LHCN-M2 (cell line): ENCODE measurements at regions not wholly inside any gene's neighbourhood (a gene's known extent, or its start where the extent isn't known, plus 50 kb on each side); places are given as distances from the start of the nearest gene placed in this dataset.
A peak's percentile ranks its signal among the peaks of the same experiment; 100 is the strongest.

ENCODE experiments used
- DNase-seq: peaks from one replicate; pipeline ENCODE4 v3.0.0-alpha.2; 2012; ENCODE audit warnings: low read depth

DNA sequence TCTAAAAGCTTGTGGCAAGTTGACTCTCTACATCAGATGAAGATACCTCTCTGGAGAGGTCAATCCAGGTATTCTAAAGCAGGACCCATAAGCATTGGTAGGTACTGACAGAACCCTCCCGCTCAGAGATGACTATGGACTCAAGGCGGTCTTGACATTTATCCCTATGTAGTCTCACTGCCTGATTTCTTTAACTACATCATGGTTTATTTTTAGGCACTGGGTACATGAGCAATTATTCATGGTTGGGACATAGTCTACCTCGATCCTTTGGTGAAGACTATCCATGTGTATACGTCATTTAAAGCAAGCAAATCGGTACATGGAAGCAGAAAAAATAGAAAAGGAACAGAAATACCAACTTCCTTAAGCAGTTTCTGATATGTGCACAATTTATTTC, 136.2 kb upstream of the TAB2 start:
- DNase-seq, result no peak

DNA sequence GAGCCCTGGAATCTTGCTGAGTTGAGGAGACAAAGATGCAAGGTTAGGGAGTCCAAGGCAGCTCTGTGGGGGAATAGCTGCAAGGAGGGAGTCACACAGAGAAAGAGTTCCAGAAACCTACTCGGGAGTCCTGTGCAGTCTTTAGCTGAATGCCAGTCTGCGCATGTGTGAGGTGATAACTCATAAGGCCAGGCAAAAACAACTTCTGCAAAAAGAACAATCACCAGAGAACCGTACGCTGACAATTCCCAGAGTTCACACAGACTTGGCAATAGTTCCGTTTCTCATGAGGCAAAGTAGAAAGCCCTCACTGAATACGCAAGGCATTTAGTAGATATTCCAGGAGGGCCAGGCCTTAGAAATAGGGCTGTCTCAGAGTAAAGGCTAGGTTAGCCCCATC, 135.2 kb upstream of the TAB2 start:
- no peak for DNase-seq

DNA sequence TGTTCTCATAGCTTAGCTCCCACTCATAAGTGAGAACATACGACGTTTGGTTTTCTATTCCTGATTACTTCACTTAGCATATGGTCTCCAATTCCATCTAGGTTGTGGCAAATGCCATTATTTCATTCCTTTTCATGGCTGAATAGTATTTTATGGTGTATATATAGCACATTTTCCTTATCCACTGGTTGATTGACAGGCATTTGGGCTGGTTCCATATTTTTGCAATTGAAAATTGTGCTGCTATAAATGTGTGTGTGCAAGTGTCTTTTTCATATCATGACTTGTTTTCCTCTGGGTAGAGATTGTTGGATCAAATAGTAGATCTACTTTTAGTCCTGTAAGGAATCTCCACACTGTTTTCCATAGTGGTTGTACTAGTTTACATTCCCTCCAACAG, 133.0 kb upstream of the TAB2 start:
- DNase-seq, result no peak

DNA sequence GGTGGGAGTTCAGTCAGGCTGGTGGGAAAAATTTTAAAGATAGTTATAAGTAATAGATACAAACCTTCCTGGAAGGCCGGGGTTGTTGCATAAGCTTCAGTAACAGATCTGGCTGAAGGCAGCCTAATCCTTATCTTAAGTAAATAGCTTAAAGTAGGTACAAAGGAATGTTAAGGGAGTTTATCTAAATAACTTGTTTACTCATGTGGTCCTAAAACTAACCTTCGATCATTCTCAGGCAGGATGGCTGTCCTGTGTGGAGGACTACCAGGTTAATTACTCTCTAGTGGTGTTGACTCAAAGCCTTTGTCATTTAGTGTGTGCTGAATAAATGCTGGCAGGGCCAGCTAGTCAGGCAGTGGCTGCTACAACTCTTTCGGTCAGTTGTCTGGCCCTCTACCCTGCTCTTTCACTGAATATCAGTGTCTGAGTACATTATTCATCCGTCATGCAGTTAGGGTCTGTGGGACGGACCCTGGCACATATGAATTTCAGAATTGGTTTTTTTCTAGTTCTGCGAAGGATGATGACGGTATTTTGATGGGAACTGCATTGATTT, 131.6 kb upstream of the TAB2 start:
- no peak for DNase-seq

DNA sequence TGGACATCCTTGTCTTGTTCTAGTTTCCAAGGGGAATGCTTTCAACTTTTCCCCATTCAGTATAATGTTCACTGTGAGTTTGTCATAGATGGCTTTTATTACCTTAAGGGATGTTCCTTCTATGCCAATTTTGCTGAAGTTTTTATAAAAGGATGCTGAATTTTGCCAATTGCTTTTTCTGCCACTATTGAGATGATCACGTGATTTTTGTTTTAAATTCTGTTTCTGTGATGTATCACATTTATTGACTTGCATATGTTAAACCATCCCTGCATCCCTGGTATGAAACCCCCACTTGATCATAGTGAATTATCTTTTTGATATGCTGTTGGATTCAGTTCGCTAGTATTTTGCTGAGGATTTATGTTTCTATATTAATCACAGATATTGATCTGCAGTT, 130.6 kb upstream of the TAB2 start:
- DNase-seq, result no peak

DNA sequence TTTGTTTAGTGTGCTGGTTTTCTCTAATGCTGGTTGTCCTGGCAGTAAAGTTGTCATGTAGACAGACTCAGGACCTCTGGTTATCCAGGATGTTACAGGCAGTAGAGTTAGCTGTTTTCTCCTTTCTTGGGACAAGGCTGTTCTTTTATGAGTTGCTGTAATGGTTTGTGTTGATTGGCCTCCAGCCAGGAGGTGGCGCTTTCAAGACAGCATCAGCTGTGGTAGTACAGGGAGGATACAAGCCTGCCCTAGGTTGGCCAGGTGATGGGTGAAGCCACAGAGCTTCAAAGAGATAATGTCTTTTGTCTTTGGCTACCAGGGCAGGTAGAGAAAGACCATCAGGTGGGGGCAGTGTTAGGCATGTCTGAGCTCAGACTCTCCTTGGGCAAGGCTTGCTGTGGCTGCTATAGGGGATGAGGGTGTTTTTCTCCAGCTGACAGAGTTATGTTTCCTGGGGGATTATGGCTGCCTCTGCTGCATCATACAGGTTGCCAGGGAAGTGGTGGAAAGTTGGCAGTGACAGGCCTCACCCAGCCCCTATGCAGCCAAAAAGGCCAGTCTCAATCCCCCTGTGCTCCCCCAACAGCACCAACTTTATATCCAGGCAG, 127.2 kb upstream of the TAB2 start:
- DNase-seq, result peak; percentile 31

DNA sequence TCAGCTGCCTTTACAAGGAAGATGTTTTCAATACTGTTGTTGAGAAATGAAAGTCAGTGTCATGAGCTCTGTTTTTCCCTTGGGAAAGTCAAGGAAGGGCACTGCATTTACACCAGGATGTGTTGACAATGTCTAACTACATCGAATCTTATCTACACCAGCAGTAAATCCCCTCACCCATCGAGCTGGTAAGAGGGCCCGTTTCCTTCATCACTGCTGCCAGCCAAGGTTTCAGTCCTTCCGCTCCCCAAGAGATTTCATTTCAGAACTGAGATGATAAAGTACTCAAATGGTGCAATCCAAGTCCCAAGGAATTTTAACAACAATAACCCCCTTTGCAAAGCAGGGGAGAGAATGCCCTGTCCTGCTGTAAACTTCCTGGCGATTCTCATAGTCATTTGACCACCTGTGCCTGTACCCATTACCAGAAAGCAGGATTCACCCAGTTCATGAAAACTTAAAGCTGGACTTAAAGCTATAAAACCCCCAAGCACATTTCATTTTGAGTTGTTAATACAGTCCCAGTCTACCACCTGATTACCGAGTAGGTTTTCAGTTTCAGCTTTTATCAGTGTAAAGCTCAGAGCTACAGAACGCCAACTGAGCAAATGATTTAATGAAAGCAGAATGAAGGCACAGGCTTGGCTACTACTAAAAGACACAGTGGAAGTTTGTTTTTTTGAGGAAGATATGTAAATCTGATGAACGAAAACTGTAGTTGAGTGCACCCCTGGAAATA, 122.5 kb upstream of the TAB2 start:
- no peak for DNase-seq

DNA sequence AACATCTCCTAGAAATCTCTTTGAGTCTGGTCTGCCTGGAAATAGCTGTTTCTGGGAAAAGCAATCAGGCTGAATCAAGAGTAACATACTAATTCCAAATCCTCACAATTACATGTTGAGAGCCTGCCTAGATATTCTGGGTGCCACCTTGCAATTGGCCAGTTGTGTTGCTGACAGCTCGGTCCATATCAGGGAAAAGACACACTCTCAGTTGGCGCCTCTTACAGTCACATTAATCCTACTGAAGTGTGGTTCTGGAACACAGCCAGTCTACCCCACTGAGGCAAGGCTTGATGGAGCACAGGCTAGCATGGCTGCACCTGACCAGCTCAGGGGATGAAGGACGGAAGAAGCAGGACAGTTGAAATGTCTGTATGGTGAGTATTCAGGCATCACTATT, 121.4 kb upstream of the TAB2 start:
- DNase-seq, result no peak

DNA sequence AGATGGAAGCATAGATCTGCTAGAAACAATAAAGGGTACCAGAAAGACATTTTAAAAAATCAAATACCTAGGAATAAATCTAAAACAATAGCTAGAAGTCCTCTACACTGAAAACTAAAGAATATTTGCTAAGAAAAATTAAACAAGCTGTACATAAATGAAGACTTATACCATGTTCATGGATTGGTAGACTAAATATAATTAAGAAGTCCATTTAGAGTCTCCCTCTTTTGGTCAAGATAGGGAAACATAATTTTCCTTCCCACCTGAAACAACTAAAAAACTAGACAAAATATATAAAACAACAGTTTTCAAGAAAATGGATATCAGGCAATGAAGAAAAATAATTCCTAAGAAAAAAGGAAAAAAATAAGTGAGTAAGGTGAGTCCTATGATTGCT, 120.0 kb upstream of the TAB2 start:
- DNase-seq, result no peak

DNA sequence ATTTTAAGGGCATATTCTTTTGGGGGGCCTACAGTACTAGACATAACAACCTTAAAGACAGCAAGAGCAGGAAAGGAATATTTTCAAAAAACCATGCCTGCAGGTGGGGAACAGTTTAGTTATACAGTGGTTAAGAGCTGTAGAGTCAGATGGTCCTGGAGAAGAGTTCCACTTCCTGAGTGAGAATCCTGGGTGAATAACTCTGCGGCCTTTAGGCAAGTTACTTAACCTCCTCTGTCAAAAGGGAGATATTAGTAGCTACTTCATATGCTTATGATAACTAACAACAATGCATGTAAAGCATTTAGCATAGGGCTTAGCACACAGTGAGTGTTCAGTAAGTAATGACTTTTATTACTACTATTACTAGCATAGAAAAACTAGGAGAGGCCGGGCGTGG, 119.2 kb upstream of the TAB2 start:
- no peak for DNase-seq

DNA sequence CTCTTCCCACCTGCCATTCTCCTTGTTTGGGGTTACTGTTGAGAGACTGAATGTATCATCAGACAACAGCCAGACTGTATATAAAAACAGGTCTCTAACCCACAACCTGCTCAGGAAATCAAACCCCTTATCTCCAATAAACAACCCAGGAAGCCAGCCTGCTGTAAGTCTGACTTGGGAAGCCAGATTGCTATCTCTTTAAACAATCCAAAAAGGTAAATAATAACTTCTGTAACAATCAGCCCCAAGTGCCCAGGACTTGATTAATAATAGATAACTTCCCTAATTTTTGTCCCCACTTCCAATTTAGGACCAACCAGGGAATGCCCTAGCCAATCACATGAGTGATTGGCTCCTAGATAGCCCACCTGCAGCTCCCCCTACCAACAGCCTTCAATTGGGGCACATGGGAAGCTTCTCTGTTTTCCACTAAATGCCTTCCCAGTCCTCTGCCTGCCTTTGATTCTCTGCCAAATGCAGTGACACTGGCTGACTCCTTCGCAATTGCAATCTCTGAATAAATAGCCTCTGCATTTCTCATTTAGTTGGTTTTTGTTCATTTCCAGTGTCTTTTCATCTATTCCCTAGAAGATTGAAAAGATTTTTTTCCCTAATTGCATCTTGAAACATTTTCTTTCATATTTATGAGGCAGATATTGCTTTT, 117.1 kb upstream of the TAB2 start:
- no peak for DNase-seq

DNA sequence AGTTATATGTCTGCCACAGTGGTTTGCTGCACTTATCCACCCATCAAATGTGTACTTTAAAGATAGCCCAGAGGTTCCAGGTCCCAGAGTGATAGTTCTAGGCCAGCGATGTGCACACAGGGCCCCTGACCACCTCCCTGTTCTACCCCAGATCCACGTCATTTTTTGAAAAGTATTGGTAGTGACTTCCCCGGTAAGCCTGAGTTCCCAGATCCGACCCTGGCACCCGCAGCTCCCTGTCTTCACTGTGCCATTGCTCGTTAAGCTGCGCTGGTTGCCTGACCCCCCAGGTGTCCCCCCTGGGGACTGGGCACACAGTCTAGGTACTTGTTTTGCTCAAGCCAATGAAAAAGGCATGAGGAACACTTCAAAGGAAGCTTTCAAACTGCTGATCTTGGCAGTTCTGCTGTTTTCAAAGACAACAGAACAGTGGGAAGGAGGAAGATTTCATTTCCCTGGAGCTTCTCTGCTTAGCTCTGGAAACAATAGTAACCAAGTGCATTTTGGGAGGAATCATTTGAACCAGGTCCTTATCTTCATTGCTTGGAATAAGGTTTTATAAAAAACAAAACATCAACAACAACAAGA, 116.3 kb upstream of the TAB2 start:
- no peak for DNase-seq

DNA sequence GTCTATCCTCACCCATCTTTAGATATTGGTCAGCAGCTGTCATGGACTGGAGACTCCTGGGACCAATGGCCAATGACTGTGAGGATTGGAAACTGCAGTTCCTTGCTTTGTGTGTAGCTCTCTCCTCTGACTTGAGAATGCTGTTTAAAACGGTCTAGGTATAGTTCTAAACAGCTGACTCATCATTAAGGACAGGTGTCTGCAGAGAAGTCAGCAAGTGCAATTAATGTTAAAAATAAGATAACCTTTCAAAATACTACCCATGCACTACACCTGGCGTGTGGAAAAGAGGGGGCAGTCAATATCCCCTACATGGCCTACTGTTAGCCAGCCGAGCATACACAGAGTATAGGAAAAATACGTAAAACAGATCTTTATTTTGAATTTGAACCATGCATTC, 115.4 kb upstream of the TAB2 start:
- no peak for DNase-seq

DNA sequence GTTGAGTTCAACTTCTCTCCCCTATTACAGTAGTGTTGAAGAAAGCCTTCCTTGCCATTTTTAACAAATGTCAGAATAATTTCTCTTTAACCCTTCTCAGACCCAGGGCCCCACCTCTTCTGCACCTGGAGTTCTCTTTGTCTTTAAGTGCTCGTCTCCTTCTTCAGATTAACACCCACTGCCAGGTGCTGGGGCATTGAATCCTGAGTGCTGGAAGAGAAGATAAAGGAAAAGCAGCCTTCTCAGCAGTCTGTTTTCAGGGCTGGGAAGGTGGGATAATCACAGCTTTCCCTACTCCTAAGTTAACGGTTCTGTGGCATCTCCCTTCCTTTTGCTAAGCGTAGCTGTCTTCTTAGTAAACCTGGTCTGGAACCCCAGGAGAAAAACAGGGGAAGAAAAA, 114.6 kb upstream of the TAB2 start:
- no peak for DNase-seq

DNA sequence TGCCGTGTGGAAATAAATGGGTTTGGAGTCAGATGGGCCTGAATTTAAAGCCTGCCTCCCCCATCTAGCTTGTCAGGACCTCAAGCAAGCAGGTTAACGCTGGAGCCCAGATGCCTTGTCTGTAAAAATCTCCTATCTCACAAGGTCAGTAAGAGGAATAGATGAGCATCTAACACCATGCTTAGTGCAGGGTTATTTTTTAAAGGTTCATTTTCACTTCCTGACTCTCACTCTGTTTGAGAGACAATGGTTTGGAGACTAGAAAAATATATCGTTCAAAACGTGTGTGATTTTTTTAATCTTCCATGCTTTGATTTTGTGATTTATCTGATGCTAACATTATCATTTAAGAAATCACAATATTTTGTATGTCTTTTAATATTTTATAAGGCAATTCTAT, 114.0 kb upstream of the TAB2 start:
- no peak for DNase-seq

DNA sequence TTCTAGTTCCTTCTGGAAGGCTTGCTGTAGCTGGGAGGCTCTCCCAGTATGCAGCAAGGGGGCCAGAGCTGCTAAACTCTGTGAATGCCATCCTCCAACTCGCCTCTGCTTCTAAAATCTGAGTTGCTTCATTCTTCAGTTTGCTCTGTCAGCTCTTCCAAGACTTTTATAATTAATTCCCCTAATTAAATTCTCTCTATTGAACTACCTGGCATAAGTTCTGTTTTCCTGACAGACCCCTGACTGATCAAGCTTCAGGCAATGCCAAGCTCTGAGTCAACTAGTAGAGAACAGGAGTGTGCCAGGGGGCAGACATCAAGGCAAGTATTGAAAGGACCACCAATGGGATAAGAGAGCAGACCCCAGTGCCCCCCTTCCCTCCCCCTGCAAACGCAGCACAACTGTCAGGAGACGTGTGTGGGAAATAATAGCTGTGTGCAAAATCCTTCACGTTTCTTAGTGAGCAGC, 109.3 kb upstream of the TAB2 start:
- DNase-seq, result no peak

DNA sequence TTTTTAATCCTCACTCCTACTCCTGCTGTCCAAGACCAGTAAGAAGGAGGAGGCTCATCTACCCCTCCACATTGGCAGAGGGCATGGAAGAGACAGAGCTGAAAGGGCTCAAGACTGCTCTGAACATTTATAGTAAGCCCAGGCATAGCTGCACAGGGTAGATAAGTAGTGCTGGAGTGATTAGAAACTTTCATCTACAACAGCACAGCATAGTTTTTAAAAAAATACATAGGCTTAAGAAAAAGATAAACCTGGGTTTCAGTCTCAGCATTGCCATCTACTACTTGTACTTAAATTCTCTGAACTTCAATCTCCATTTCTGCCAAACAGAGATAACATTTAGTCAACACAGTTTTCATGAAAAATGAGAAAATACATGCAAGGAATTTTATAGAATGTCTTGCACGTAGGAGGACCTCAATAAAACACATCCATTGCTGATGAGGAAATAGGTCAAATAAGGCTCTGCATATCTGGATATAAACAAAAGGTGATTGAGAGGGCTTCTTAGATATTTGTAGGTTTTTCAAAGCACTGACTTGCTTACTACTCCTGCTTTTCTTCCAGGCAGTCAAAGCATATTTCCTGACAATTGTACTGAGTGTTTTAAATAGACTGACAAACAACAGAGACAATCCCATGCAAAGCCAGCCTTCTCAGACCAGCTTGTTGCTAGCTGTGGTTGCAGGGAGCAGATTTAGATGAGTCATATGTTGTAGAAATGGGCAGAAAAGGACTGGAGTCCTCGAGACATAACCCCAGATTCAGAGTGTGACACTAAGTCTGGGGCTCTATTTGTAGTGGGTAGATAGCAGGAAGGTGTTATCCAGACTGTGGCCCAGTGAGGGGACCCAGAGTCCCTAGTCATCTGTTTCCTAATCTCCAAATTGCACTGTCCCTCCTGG, 107.4 kb upstream of the TAB2 start:
- DNase-seq, result peak; percentile 75

DNA sequence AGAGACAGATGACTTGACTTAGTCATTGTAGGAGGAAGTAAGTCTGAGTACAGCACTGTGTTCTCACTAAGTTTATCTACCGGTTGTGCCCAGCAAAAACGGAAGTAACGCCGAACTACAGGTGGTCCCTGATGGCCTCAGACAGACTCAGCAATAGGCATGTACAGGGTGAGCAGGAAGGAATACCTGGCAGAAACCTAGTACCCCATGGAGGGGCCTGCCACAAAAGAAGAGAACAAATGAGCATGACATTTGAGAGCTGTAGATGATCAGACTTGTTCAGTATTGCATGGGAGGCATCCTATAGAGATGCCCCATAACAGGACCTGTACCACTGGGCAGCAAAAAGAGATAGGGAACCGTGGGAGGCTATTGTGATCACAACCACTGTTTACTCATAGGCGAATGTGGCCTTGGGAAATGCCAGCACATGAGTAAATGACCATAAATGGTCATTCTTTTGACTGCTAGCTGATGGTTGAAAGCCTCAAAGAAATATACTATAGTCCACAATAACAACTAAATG, 106.4 kb upstream of the TAB2 start:
- peak; percentile 55 for DNase-seq

DNA sequence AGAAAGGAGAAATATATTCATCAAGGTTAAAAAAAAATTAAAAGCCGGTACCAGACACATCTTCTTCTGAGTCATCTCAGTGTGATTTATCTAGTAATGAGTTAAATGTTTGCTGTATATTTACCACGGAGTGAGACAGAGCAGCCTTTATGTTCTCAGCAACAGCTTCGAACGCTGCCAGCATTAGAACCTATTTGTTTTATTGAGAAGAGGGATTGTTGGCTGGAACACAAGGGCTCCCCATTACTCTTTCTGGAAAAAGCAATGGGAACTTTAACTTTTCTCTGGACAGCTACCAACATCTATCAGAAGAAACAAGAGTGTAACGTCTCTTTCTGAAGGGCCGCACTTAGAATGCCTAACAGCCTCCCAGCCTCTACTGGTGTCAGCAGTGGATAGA, 105.3 kb upstream of the TAB2 start:
- no peak for DNase-seq

DNA sequence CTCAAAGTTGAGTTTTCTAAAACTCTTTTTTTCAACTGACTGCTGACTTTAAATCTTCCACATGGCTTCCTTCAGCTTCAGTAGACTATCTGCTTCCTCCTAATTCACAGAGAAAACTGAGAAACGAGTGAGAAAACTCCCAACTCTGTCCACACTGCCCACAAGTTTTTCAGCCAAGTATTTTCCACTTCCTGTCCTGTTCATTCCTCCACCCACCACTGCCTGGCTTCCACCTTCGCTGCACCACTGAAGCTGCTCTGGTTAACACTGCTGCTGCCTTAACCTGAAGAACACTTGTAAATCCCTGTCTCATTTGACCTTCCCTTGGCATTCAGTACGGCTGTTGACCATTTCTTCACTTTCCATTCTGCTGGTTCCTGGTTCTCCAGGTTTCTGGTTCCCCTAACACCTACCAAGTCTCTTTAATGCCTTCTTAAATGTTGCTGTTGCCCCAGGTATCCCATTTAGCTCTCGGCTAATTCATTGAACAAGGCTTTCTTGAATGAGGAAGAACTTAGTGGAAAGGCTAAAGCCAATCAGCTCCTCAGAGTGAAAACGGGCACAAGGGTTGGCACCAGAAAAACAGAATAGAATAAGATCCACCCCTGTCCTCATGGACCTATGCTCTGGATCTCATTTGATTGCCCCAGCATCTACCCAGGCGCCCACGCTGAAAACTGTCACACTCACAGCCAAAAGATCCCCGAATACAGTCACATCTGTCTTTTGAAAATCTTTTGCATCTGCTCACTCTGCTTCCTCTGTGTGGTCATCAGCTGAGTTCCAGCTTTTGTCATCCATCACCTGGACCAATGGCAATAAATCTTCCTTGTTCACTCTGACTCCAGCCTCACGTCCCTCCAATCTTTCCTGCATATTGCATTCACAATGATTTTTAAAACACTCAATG, 104.4 kb upstream of the TAB2 start:
- no peak for DNase-seq
